Kidney (tissue), 13 donors: ENCODE measurements at regions not wholly inside any gene's neighbourhood (a gene's known extent, or its start where the extent isn't known, plus 50 kb on each side); places are given as distances from the start of the nearest gene placed in this dataset.

Experiments
- DNase-seq, 5 donors: peaks; one replicate each; pipeline ENCODE4 v3.0.0-alpha.2; 2013 to 2020
- FAIRE-seq: peaks from 2 replicates; lab custom pipeline; 2012; peaks lifted over from hg19 to GRCh38; lab: Jason Lieb, UNC
- H3K27ac ChIP-seq, 2 donors: one replicate each; pipeline ENCODE4 v1.7.0; 2013; ENCODE audit warnings: low read depth in 2 of 2, low read length in 2 of 2, inconsistent platforms in 1 of 2
- H3K27me3 ChIP-seq: one replicate; pipeline ENCODE4 v1.7.1; 2013; ENCODE audit warnings: low read length, inconsistent platforms; ENCODE audit not compliant: control insufficient read depth, insufficient read depth
- H3K36me3 ChIP-seq, 3 donors: one replicate each; pipeline versions ENCODE4 v1.7.0 to v1.7.1; 2013; ENCODE audit warnings: low read length in 3 of 3, control low read depth in 1 of 3, inconsistent platforms in 1 of 3; ENCODE audit not compliant: insufficient read depth in 3 of 3, control insufficient read depth in 2 of 3
- H3K4me1 ChIP-seq, 3 donors: one replicate each; pipeline versions ENCODE4 v1.7.0 to v1.7.1; 2013; ENCODE audit warnings: low read length in 3 of 3, inconsistent platforms in 1 of 3, low read depth in 1 of 3; ENCODE audit not compliant: control insufficient read depth in 2 of 3, insufficient read depth in 2 of 3
- H3K4me3 ChIP-seq, 3 donors: one replicate each; pipeline versions ENCODE4 v1.7.0 to v1.8.1; 2013; ENCODE audit warnings: low read length in 3 of 3, control low read depth in 1 of 3, inconsistent platforms in 1 of 3
- H3K9ac ChIP-seq, 3 donors: one replicate each; pipeline versions ENCODE4 v1.7.0 to v1.7.1; 2013; ENCODE audit warnings: low read length in 3 of 3, control low read depth in 1 of 3, inconsistent platforms in 1 of 3
- H3K9me3 ChIP-seq, 3 donors: one replicate each; pipeline versions ENCODE4 v1.7.0 to v1.7.1; 2013; ENCODE audit warnings: low read length in 3 of 3, control low read depth in 1 of 3, inconsistent platforms in 1 of 3; ENCODE audit not compliant: control insufficient read depth in 2 of 3, insufficient read depth in 1 of 3
- CTCF ChIP-seq: IDR thresholded peaks from 3 replicates; pipeline ENCODE4 v1.5.1; 2012; ENCODE audit warnings: mild to moderate bottlenecking, moderate library complexity, borderline replicate concordance; ENCODE audit not compliant: insufficient read depth; ENCODE audit errors: extremely low read depth
- intact Hi-C: fragments of 100-400 bp; cut with DNase I; formaldehyde crosslinking; loops from one replicate; pipeline ENCODE4 v1.11.1; 2022
- donor health status: control.
- donor health status: control.
- donor health status: control.
- donor health status: control.
- donor health status: control.
- donor health status: DM: yes; HTN: yes; CAD: no.
- donor health status: Normal renal cell carcinoma (clear cell type).

- H3K4me1 ChIP-seq: no peaks in the 10 kb centered on the region
- H3K27ac ChIP-seq: no peak overlapping the region
- H3K4me3 ChIP-seq: no peak overlapping the region
- no peak for TF ChIP-seq CTCF
- H3K27me3 ChIP-seq: no peaks in the 10 kb centered on the region
- FAIRE-seq (no peak), DNase-seq (peak in 1 of 5 donors; percentile 1)
- H3K9me3 ChIP-seq: no peaks in the 10 kb centered on the region
- H3K36me3 ChIP-seq: no peaks in the 10 kb centered on the region
- H3K9ac ChIP-seq: no peak overlapping the region
- intact Hi-C loops: no loop called here
Measured at GRCh38 chr2:14157816-14158215, 474.7 kb upstream of the LRATD1 start.

GRCh38 chr2:14180333-14180732 lies 452.2 kb upstream of the LRATD1 start:
- H3K36me3 ChIP-seq: no peaks in the 10 kb centered on the region
- no peak overlapping the region for H3K4me3 ChIP-seq
- no peaks in the 10 kb centered on the region for H3K4me1 ChIP-seq
- DNase-seq: no peak
- H3K9ac ChIP-seq: no peak overlapping the region
- intact Hi-C loops: no loop called here
- no peak for TF ChIP-seq CTCF
- H3K9me3 ChIP-seq: no peaks in the 10 kb centered on the region
- H3K27ac ChIP-seq: no peak overlapping the region
- no peak for FAIRE-seq
- no peaks in the 10 kb centered on the region for H3K27me3 ChIP-seq

- intact Hi-C loops: no loop called here
- Histone ChIP-seq H3K27ac (no peak overlapping the region), H3K36me3 (no peaks in the 10 kb centered on the region), H3K9me3 (no peaks in the 10 kb centered on the region), H3K4me1 (no peaks in the 10 kb centered on the region), H3K27me3 (no peaks in the 10 kb centered on the region), H3K4me3 (no peak overlapping the region), H3K9ac (no peak overlapping the region)
- DNase-seq (peak in 1 of 5 donors; percentile 61), FAIRE-seq (no peak)
- no peak for TF ChIP-seq CTCF
Measured at GRCh38 chr2:14182227-14182946, 450.1 kb upstream of the LRATD1 start.

DNA sequence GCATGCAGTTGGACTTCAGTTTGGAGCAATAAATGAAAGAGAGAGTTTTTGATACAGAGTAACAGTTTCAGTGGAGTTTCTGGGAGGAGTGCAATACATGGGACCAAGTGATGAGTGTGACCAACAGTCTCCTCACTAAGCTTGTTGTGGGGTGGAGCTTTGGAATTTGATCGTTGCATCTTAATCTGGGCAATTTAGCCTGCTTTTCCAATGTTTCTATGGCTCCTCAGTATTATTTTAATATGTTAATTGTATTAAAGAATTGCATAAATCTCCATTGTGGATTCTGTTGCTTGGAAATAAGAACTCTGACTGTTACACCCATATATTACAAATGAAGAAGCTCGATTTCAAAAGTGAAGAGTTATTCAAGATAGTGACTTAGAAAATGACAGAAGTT lies 446.6 kb upstream of the LRATD1 start:
- FAIRE-seq: no peak
- no peak for DNase-seq
- H3K4me1 ChIP-seq: no peaks in the 10 kb centered on the region
- no peaks in the 10 kb centered on the region for H3K27me3 ChIP-seq
- no peaks in the 10 kb centered on the region for H3K9me3 ChIP-seq
- TF ChIP-seq CTCF: no peak
- no peak overlapping the region for H3K27ac ChIP-seq
- H3K9ac ChIP-seq: no peak overlapping the region
- no peaks in the 10 kb centered on the region for H3K36me3 ChIP-seq
- intact Hi-C loops: no loop called here
- H3K4me3 ChIP-seq: no peak overlapping the region
